SK-N-SH (cell line): ENCODE measurements at regions not wholly inside any gene's neighbourhood (a gene's known extent, or its start where the extent isn't known, plus 50 kb on each side); places are given as distances from the start of the nearest gene placed in this dataset.

Experiments
- CTCF ChIA-PET: fragments of 300-600, 350-600 bp; formaldehyde crosslinking; extraction: SDS; loops from one replicate; lab custom pipeline; 2021; lab: Yijun Ruan, JAX
- POLR2A ChIA-PET: fragments of 350-600 bp; sonication (Branson Sonifier 250); formaldehyde crosslinking; extraction: SDS; loops from one replicate; lab custom pipeline; 2020; ENCODE audit warnings: antibody characterized with exemption, inconsistent platforms; lab: Yijun Ruan, JAX
- DNase-seq: peaks from one replicate; pipeline ENCODE4 v3.0.0; 2012
- H2AFZ ChIP-seq: fragments of 200-600 bp; sonication (generic); 2 replicates; pipeline ENCODE4 v1.8.1; 2016; ENCODE audit warnings: antibody characterized with exemption, mild to moderate bottlenecking, low read depth
- H3F3A ChIP-seq: fragments of 200-600 bp; sonication (generic); replicated peaks from 2 replicates; pipeline ENCODE3; 2016; ENCODE audit warnings: antibody characterized with exemption, mild to moderate bottlenecking; ENCODE audit not compliant: insufficient read depth
- H3K27ac ChIP-seq, 2 experiments: fragments of 200-500 bp in 1 of 2; fragments of 200-600 bp in 1 of 2; sonication (Bioruptor generic) in 1 of 2; sonication (generic), shearing (Covaris generic) in 1 of 2; 2 replicates each; pipeline versions ENCODE4 v1.5.1 to v1.6.1; 2014 to 2016; ENCODE audit warnings: low read depth in 2 of 2, inconsistent platforms in 1 of 2, low read length in 1 of 2, mild to moderate bottlenecking in 1 of 2, mixed read lengths in 1 of 2
- H3K27me3 ChIP-seq: fragments of 200-600 bp; sonication (generic), shearing (Covaris generic); 2 replicates; pipeline ENCODE4 v1.6.1; 2016; ENCODE audit warnings: mixed run types; ENCODE audit not compliant: insufficient read depth
- H3K36me3 ChIP-seq, 2 experiments: fragments of 200-500 bp in 1 of 2; fragments of 200-600 bp in 1 of 2; sonication (Bioruptor generic) in 1 of 2; sonication (generic) in 1 of 2; replicated peaks in 1 of 2; 2 replicates each; pipeline versions ENCODE3 to v1.5.1; 2014 to 2016; ENCODE audit warnings: low read length in 1 of 2, mild to moderate bottlenecking in 1 of 2; ENCODE audit not compliant: insufficient read depth in 2 of 2, control insufficient read depth in 1 of 2
- H3K4me1 ChIP-seq, 2 experiments: fragments of 200-500 bp in 1 of 2; fragments of 200-600 bp in 1 of 2; sonication (Bioruptor generic) in 1 of 2; sonication (generic), shearing (Covaris generic) in 1 of 2; 2 replicates each; pipeline versions ENCODE4 v1.5.1 to v1.6.1; 2014 to 2016; ENCODE audit warnings: low read depth in 1 of 2, low read length in 1 of 2, mixed run types in 1 of 2; ENCODE audit not compliant: insufficient read depth in 2 of 2, control insufficient read depth in 1 of 2
- H3K4me2 ChIP-seq: fragments of 200-600 bp; sonication (generic), shearing (Covaris generic); 2 replicates; pipeline ENCODE4 v1.6.1; 2017; ENCODE audit warnings: mixed run types
- H3K4me3 ChIP-seq, 2 experiments: fragments of 200-500 bp in 1 of 2; fragments of 200-600 bp in 1 of 2; sonication (Bioruptor generic) in 1 of 2; sonication (generic), shearing (Covaris generic) in 1 of 2; 2 replicates each; pipeline versions ENCODE4 v1.5.1 to v1.8.1; 2014 to 2016; ENCODE audit warnings: low read depth in 2 of 2, inconsistent platforms in 1 of 2, low read length in 1 of 2, mild to moderate bottlenecking in 1 of 2, mixed read lengths in 1 of 2, moderate library complexity in 1 of 2
- H3K79me2 ChIP-seq: fragments of 200-600 bp; sonication (generic); 2 replicates; pipeline ENCODE4 v1.8.1; 2017; ENCODE audit warnings: mild to moderate bottlenecking; ENCODE audit not compliant: insufficient read depth
- H3K9ac ChIP-seq: fragments of 200-600 bp; sonication (generic); 2 replicates; pipeline ENCODE4 v1.6.1; 2017; ENCODE audit warnings: mixed run types
- H3K9me2 ChIP-seq: fragments of 200-600 bp; sonication (generic); 2 replicates; pipeline ENCODE4 v1.6.1; 2017; ENCODE audit warnings: mixed run types
- H3K9me3 ChIP-seq: fragments of 200-600 bp; sonication (generic); 2 replicates; pipeline ENCODE4 v1.6.1; 2017; ENCODE audit warnings: mixed run types, mild to moderate bottlenecking, moderate library complexity
- H4K20me1 ChIP-seq: fragments of 200-600 bp; sonication (generic); 2 replicates; pipeline ENCODE4 v1.6.1; 2017; ENCODE audit warnings: mild to moderate bottlenecking, mixed run types; ENCODE audit not compliant: insufficient read depth
- CTCF ChIP-seq: fragments of 200-600 bp; sonication (generic); IDR thresholded peaks from 2 replicates; pipeline ENCODE4 v1.6.1; 2017; ENCODE audit warnings: antibody characterized with exemption, mild to moderate bottlenecking, moderate library complexity
- ELF1 ChIP-seq: IDR thresholded peaks from 2 replicates; pipeline ENCODE4 v1.4.0; 2012
- FOXM1 ChIP-seq: IDR thresholded peaks from 2 replicates; pipeline ENCODE4 v1.4.0; 2012; ENCODE audit warnings: low read depth, mild to moderate bottlenecking
- GABPA ChIP-seq: IDR thresholded peaks from 2 replicates; pipeline ENCODE4 v1.4.0; 2012; ENCODE audit warnings: low read depth, mild to moderate bottlenecking
- GATA2 ChIP-seq: sonication (generic); formaldehyde crosslinking; IDR thresholded peaks from 2 replicates; pipeline ENCODE4 v1.5.0; 2020; ENCODE audit warnings: mild to moderate bottlenecking, missing genetic modification reagents
- JUND ChIP-seq: IDR thresholded peaks from 2 replicates; pipeline ENCODE4 v1.4.0; 2012
- MAX ChIP-seq: IDR thresholded peaks from 2 replicates; pipeline ENCODE4 v1.4.0; 2012; ENCODE audit warnings: low read depth
- MXI1 ChIP-seq: IDR thresholded peaks from 2 replicates; pipeline ENCODE4 v1.6.1; 2012; ENCODE audit warnings: mild to moderate bottlenecking, low read depth, low read length, improper control_type of control experiment
- NRF1 ChIP-seq: IDR thresholded peaks from 2 replicates; pipeline ENCODE4 v1.6.1; 2012; ENCODE audit warnings: low read depth, mild to moderate bottlenecking, low read length
- PBX3 ChIP-seq: IDR thresholded peaks from 2 replicates; pipeline ENCODE4; 2012
- POLR2AphosphoS5 ChIP-seq: IDR thresholded peaks from 2 replicates; pipeline ENCODE4 v1.6.1; 2012; ENCODE audit warnings: low read depth, low read length
- RXRA ChIP-seq: IDR thresholded peaks from 2 replicates; pipeline ENCODE4 v1.4.0; 2012; ENCODE audit warnings: low read depth, mild to moderate bottlenecking, borderline replicate concordance
- SMC3 ChIP-seq: IDR thresholded peaks from 2 replicates; pipeline ENCODE4 v1.6.1; 2012; ENCODE audit warnings: low read depth, low read length, improper control_type of control experiment
- TCF12 ChIP-seq: IDR thresholded peaks from 2 replicates; pipeline ENCODE4 v1.4.0; 2012
- TEAD4 ChIP-seq: IDR thresholded peaks from 2 replicates; pipeline ENCODE4 v1.4.0; 2012; ENCODE audit warnings: mild to moderate bottlenecking, borderline replicate concordance; ENCODE audit not compliant: insufficient read depth
- USF1 ChIP-seq: IDR thresholded peaks from 2 replicates; pipeline ENCODE4 v1.4.0; 2012; ENCODE audit warnings: low read depth, borderline replicate concordance
- USF2 ChIP-seq: fragments of 150-350 bp; IDR thresholded peaks from 2 replicates; pipeline ENCODE4 v1.6.1; 2017; ENCODE audit warnings: antibody characterized with exemption, low read length, low read depth, borderline replicate concordance
- ZBTB33 ChIP-seq: IDR thresholded peaks from 2 replicates; pipeline ENCODE4 v1.4.0; 2012; ENCODE audit warnings: low read depth, borderline replicate concordance
- WGBS: methylation state at CpG from one replicate; pipeline ENCODE4 v1.1.6; 2017; ENCODE audit warnings: low lambda C conversion rate; 5-methylcytosine and 5-hydroxymethylcytosine counted together

- H3K9me2 ChIP-seq = no peaks in the 10 kb centered on the region
- no peaks in the 10 kb centered on the region for H4K20me1 ChIP-seq
- TF ChIP-seq FOXM1 = no peak
- H3F3A ChIP-seq = no peaks in the 10 kb centered on the region
- no peak overlapping the region for H3K4me2 ChIP-seq
- ChIA-PET POLR2A (no interaction called here), CTCF (no interaction called here)
- no peak overlapping the region for H3K9ac ChIP-seq
- no peaks in the 10 kb centered on the region for H3K9me3 ChIP-seq
- no peak for DNase-seq
- no peaks in the 10 kb centered on the region for H3K4me1 ChIP-seq
- H3K79me2 ChIP-seq = no peaks in the 10 kb centered on the region
- no peak overlapping the region for H3K27ac ChIP-seq
- H2AFZ ChIP-seq = no peak overlapping the region
- peaks cover 20% of the 10 kb centered on the region; the same call in 1 of the 2 replicates for H3K27me3 ChIP-seq
- no peak overlapping the region for H3K4me3 ChIP-seq
- H3K36me3 ChIP-seq = no peaks in the 10 kb centered on the region
- 16% methylated on average over 6 of the region's 6 CpGs for WGBS
Observed at GRCh38 chr10:45093945-45094344, 93.2 kb downstream of the ZNF22 start.

GRCh38 chr10:45095286-45095685 is 94.6 kb downstream of the ZNF22 start:
- H3K4me3 ChIP-seq = no peak overlapping the region
- no peak overlapping the region for H3K9ac ChIP-seq
- no peaks in the 10 kb centered on the region for H3K4me1 ChIP-seq
- no peaks in the 10 kb centered on the region for H3F3A ChIP-seq
- no peak for TF ChIP-seq GABPA
- no peak for TF ChIP-seq PBX3
- TF ChIP-seq TCF12 = no peak
- no peak for TF ChIP-seq MAX
- no peak for TF ChIP-seq JUND
- no peak for TF ChIP-seq POLR2AphosphoS5
- TF ChIP-seq RXRA = no peak
- TF ChIP-seq USF1 = no peak
- no peak for TF ChIP-seq TEAD4
- TF ChIP-seq CTCF = no peak
- no peak for TF ChIP-seq NRF1
- no peak for TF ChIP-seq USF2
- no peak for TF ChIP-seq ZBTB33
- no peak for TF ChIP-seq ELF1
- TF ChIP-seq GATA2 (CRISPR knock-in tag) = no peak
- TF ChIP-seq SMC3 = no peak
- TF ChIP-seq MXI1 = no peak
- TF ChIP-seq, all 33 proteins: peak for 0
- Histone ChIP-seq H3K36me3 (no peaks in the 10 kb centered on the region), H3K9me3 (no peaks in the 10 kb centered on the region), H2AFZ (no peak overlapping the region), H4K20me1 (no peaks in the 10 kb centered on the region), H3K9me2 (no peaks in the 10 kb centered on the region), H3K79me2 (no peaks in the 10 kb centered on the region), H3K4me2 (no peak overlapping the region), H3K27ac (no peak overlapping the region), H3K27me3 (peaks cover 20% of the 10 kb centered on the region; the same call in 1 of the 2 replicates)
- no peak for DNase-seq
- CTCF ChIA-PET = no interaction called here
- WGBS = 6% methylated on average over 3 of the region's 3 CpGs
- POLR2A ChIA-PET = no interaction called here
